DLD1 (cell line): ENCODE measurements at regions not wholly inside any gene's neighbourhood (a gene's known extent, or its start where the extent isn't known, plus 50 kb on each side); places are given as distances from the start of the nearest gene placed in this dataset.

ENCODE experiments used
- in situ Hi-C: cut with HindIII; loops from 2 replicates; pipeline ENCODE4 v1.10.0; 2017; ENCODE audit warnings: low sequenced_read_pairs

DNA sequence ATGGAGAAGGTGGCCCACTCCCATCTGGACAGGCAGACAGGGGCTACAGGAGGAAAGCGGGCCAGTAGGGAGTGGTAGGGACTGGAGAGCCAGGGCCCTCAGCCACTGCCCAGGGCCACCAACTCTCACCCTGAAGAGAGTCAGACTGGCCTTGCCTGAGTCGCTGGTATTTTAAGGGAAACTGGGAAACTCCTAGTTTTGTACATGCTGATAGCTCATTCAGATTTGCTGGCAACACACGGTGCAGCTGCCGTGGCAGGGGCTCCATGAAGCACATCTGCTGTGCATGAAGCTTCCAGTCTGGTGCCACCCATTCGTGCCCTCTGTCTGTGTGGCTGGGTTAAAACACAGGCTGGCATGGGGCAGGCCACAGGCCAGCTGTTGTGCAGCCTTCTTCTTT lies 137.3 kb upstream of the GLI2 start:
- in situ Hi-C loops = no loop called here

DNA sequence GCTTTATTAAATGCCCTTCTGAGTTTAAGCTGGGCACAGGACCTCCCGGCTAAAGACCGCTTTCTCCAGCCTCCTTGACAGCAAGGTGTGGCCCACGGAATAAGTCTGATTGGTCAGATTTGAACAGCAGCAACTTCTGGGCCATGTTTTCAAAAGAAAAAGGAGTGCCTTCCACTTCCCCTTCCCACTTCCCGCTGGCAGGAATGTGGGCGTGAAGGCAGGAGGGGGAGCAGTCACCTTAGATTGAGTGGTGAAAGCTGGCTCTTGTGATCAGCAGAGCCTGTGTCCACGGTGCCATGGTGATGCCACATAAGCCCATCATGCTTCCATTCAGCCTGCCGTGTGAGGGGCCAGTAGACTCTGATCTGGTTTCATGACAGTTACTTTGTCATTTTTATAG lies 136.6 kb upstream of the GLI2 start:
- in situ Hi-C loops = no loop called here

DNA sequence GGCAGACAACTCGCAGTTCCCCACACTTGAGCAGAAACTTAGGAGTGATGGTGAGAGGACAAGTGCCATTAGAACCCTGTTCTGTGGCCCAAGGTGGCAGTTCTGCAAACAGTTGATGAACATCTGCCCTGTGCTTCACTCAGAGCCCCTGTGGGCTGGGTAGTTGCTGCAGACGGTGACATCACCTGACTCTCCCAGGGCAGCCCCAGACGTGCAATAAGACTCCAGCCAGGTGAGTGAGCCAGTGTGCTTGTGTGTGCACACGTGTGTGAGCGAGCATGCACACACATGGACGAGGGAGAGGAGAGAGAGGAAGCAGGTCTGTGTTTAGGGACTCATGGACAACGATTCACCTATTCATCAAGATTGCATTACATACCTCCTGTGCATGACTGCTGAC lies 136.0 kb upstream of the GLI2 start:
- in situ Hi-C loops = no loop called here

DNA sequence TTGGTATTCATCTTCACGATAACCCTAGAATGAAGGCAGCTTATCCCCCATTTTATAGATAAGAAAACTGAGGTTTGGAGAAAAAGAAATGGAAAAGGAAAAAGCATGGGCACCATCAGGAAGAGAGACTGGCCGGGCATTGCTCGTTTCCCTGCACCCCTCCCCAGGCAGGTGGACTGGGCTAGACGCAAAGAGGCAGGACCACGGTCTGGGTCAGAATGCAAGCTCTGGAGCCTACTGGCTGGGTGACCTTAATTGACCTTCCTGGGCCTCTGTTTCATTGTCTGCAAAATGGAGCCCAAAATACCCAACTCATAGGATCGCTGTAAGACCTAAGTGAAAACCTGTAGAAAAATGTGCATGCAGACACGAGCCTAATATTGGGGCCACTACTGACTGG lies 135.3 kb upstream of the GLI2 start:
- in situ Hi-C loops = no loop called here

DNA sequence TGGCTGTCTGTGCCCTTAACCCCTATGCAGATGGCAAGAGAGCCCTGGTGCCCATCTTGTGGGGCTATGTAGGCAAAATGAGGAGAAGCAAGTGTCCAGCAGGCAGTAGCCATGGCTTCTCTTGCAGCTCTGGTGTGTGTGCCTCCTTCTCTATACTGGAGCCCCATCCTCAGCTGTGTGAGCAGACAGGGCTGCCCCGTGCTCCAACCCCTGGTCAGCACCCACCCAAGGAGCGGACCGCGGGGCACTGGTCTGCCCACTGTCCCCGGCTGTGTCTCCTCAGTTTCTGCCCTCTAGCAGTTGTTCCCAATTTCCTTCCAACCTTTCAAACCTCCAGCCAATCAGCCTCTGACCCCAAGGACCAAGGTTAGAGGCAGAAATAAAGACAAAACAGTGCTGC lies 134.9 kb upstream of the GLI2 start:
- in situ Hi-C loops = no loop called here

DNA sequence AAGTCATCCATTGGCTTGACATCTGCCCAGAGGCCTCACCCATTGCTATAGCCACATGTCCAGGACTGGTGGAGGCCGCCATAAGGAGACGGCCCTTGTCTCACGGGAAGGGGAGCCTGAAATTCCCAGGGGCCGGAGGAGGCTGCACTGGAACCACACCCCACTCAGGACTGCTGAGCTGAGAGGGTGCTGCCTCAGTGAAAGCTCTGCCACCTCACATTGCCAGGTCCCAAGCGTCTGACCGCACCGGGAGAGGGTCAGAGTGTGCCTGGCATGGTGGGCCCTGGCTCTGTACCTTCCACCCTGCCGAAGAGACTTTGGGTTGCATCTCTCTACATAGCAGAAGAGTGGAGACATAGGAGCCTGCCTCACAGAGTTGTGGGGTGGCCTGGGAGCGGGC lies 134.1 kb upstream of the GLI2 start:
- in situ Hi-C loops = no loop called here

DNA sequence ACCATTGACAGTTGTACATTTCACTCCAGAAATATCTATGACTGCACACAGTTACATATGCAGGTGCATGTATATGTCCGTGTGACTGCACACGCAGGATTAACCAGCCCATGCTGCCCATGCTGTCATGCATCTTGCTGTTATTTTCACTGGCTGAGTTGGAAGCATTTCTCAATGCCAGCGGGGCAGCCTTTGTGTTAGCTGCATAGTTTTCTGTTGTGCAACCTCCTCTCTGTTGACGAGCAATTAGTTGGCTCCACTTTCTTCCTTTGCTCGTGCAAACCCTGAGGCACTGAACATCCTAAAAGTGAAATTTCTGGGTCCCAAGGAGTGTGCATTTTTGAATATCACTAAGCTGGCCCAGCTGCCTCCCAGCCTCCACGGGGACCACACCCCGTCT lies 133.4 kb upstream of the GLI2 start:
- in situ Hi-C loops = no loop called here

DNA sequence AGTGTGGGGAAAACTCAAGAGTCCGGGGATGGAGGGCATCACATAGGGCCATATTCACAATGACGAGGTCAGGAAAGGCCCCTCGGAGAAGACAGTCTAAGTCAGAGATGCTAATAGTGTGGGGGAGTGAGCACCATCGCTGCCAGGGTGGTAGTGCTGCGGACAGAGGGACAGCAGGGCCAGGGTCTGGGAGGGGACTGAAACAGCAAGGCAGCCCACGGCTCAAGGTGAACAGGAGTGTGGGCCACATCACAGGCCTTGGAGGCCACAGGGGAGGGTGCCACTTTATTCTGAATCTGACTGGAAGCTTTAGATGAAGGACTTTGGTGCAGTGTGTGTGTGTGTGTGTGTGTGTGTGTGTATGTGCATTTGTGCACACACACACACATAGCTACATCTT lies 130.9 kb upstream of the GLI2 start:
- in situ Hi-C loops = no loop called here

DNA sequence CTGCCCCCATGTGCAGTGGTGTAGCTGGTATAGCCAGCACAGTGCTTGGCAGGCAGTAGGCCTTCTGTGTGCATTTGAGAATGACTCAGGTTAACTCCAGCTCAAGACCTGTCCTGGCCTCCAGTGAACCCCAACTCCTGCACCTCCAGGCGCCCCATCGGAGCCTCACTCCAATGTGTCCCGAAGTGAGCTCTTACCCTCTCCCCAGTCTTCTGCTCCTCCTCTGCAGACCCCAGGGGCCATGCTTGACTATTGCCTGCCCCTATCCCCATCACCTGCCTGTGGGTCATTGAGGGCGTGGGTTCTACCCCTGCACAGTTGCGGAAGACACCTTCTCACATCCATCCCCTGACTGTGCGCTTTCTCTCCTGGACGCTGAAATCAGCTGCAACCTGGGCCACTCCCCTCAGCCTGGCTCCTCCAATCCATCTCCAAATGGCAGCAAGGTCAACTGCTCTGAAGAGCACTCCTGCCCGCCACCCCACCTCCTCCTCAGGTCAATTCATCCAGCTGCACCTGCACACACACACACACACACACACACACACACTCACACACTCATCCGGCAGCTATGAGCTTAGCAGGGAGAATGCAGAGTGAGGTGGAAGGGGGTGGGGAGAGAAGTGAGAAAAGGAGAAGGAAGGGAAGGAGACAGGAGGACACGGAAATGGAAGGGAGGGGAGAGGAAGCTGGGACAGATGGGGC lies 130.3 kb upstream of the GLI2 start:
- in situ Hi-C loops = no loop called here

DNA sequence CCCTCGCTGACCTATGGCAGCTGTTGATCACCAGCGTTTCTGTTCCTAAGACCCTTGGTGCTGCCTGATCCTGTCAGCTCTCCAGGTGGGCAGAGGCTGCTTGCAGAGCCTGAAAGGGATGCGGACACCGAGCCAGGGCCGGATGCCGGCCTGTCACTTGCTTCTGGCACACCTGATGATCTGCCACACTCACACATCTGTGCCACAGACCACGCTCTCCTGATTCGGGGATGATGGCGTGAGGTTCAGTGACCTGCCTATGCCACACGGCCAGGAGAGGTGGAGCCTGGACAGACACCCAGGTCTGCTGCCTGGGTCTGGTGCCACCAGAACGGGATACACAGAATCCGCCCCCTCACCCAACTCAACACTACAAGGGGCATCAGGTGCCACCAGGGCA lies 129.4 kb upstream of the GLI2 start:
- in situ Hi-C loops = no loop called here

DNA sequence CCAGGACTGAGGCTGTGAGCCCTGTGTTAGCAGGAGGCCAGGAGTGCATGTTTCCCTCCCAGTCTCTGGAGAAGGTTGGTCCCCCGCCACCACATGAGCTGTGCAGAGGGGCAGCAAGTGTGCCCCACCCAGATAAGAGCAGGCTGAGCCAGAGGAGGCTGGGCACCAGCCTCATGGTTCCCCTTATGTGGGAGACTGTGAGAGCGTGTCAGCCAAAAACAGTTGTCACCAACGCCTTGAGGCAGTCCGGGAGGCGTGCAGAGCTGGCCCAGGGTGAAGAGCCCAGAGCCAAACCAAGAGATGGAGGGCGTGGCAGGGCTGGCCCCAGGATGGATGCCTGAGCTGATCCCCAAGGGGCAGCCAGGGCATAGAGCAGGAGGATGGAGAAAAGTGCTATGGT lies 128.7 kb upstream of the GLI2 start:
- in situ Hi-C loops = no loop called here

DNA sequence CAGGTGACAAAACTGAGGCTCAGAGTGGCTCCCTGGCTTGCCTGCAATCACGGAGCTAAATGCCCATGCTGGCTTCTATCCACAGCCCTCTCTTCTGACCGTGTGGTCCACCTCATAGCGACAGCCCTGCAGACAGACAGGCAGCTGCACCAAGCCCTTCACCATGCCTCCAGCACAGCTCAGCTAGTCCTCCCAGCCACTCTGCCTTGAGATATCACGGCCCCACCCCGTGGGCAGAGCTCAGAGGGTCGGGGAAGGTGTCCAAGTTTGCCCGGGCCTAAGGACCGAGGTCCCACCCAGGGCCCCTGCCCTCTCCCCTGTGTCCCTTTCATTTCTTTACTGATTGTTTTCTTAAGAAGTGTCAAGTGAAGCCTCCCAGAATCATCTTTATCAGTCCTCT lies 128.2 kb upstream of the GLI2 start:
- in situ Hi-C loops = no loop called here

DNA sequence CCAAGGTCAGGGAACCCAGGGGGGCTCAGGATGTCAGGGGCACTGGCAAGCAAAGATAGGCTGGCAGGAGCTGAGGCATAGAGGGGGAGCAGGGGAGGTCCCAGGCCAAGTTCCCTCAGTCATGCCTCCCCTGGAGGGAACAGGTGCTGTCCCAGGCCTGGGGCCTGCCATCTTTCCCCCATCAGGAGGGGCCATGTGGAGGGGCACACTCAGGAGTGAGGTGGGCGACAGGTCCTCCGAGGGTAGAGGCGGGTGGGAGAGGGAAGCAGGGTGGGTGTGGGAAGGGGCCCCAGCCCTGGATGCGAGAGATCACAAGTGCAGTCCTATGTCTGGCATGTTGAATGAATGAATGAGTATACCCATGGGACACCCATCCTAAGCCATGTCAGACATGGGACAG lies 127.7 kb upstream of the GLI2 start:
- in situ Hi-C loops = no loop called here

DNA sequence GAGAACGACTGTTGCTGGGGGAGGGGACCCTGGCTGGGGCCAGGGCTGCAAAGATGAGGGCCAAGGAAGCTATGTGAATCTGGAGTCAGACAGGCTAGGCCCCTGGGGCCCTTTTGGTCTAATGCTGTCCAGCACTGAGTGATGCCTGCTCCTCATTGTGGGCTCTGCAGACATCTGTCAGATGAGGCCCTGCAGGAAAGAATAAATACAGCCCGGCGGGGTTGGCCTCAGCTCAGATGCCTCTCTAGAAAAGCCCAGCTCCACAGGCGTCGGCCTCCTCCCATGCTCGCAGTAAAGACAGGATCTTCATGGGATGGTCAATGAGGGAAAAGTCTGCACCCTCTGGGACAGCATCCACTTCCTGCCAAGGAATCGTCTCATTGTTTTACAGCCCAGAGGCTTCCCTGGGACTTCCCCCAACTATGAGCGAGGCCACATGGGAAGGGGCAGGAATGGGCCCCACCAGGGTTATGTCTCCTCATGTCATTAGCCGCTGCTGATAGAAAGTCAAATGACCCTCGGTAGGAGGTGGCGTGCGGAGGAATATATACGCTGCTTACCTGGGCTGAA lies 125.8 kb upstream of the GLI2 start:
- in situ Hi-C loops = no loop called here

DNA sequence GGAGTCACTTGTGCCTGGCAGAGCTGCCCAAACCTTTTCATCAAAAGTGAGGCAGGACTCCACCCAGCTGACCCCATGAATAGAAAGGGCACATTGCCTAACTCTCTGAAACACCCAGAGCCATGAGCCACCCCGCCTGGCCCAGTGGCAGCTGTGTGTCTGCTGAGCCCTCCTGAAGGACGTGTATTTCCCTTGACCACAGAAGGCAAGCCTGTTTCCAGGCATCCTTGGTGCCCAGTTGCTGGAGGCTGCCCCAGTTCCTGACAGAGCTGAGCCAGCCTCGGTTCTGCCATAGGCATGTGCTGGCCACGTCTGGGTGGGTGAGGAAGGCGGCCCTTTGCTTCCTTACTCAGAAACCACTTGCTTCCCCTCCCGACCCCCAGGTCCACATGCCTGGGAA lies 124.7 kb upstream of the GLI2 start:
- in situ Hi-C loops = no loop called here

DNA sequence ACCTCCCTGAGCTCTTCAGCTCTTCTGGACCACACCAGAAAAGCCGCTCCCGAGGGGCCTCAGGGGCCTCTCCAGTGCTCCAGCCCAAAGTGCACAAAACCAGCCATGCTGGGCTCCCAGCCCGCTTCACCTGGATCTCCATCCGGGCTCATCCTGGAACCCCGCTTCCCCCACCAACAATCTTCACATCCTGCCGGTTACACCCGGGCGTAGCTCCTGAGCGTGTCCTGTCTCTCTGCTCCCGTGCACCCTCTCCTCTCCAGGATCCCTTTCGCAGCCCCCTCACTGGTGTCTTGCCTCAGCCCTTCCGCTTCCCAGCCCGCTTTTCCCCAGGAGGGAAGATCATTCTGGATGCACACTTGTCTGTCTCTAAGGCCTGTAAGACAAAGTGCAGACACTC lies 123.7 kb upstream of the GLI2 start:
- in situ Hi-C loops = no loop called here

DNA sequence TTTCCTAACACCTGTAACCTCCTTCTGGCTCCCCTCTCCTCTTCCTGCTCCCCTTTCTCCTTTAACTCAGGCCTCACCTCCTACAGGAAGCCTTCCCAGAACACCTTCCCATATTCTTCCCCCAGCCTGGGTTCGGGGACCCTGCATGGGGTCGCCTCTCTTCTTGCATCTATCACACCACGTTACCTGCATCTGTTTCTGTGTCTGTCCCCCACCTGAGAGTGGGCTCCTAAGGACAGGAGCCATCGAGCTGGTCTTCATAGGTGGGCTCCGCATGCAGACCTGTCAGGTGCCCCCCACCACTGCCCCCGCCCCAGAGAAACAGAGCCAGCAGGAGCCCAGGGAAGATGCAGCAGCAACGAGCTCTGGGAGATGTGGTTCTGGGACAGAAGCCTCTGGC lies 123.2 kb upstream of the GLI2 start:
- in situ Hi-C loops = no loop called here

DNA sequence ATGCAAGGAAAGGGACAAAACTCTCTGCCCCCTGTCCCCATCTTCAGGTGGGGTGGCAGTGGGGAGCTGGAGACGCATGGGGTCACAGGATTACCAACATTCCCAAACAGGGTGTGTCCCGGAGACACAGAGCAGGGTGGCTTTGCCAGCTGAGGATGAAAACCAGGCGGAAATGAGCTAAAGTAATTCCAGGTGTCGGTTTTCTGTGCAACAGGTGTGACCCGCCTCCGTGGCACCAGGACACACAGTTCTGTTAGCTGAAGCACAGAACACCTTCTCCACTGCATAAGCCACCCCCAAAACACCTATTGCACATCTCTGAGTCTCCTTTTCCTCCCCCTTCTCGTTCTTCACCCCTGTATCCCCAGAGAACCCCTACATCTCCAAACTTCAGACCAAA lies 122.7 kb upstream of the GLI2 start:
- in situ Hi-C loops = no loop called here

DNA sequence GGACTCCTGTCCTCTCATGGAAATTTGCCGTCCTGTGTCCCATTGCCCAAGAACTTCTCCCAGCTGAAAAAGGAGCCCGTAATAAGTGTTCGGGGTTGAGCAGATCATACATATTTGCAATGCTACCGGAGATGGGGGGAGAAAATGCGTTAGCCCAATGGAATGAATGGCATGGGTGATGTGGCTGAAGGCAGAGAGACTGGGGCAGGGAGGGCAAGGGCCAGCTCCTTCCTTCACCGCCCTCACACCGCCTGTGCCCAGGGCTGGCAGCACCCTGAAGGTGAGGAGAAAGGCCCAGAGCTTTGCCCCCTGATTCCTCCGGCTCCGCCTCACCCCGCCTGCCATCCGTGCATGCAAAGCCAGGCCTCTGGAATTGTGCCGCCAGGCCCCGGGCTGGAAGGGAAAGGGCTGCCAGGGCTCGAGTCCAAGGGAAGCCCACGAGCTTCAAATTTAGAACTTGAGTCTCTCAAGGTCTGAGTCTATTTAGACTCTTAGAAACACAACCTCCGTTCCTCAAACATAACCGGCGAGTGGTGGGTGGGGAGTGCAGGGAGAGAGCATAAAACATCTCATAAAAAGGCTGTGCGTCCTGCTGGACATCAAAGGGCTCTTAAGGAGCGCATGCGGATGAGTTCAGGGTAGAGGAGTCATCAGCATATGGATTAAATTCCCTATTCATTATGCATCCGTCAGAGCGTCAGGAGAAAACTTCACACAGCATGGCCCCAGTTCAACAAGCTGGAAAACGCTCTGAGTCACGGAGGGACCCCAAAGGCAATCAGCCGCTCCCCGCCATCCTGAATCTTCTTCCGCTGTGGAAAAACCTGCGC lies 121.7 kb upstream of the GLI2 start:
- in situ Hi-C loops = no loop called here

DNA sequence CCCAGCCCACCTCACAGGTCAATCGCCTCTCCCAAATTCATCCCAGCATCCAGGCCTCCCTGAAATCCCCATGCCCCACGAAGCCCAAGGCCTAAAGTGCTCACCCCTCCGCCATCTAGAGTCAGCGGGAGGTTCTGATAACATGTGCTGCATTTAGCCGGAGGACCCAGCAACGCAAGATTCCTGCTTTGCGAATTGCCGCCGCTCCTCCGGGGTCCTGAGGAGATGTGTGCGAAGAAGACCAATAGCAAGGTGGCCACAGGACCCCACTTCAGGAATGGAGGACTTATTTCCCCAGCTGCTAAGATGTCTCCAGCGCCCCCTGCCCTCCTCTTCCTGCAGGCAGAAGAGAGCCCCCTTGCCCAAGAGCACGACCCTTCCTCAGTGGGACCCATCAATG lies 120.8 kb upstream of the GLI2 start:
- in situ Hi-C loops = no loop called here

DNA sequence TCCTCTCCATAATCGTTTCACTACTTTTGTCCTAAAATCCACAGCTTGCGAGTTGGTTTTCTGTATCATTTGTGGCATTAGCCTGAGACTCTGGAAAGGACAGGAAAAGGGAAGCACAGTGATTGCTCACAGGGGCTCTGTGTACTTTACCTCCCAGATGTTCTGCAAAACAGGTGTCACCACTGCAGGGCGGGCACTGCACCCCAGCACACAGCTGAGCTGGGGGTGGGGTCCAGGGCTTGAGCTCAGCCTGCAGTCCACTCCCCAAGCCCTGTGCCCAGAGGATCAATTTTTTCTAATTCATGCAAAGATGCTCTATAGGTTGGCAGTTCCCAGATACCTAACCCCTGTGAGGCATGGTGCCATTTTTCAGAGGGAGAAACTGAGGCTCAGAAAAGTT lies 119.4 kb upstream of the GLI2 start:
- in situ Hi-C loops = no loop called here

DNA sequence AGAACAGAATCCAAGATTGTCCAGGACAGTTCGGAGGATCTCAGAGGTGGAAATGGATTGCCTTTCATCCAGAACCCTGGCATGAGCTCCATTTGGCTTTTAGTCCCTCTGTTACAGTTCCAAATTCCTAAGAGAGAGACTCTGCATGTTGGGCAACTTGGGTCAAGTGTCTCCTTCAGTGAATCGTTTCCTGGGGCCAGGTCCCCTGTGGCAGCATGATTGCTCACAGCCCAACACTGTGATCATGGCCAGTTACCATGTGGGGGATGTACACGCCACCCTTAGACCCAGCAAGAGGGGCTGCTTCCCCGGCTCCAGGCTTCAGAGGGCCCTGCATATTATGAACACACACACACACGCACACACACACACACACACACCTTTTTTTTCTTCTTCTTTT lies 118.6 kb upstream of the GLI2 start:
- in situ Hi-C loops = no loop called here
